A673 (cell line): ENCODE measurements at regions not wholly inside any gene's neighbourhood (a gene's known extent, or its start where the extent isn't known, plus 50 kb on each side); places are given as distances from the start of the nearest gene placed in this dataset.

ENCODE experiments used
- BruUV-seq: library from RNA; stranded (reverse); fragments of 400-500 nt; replicated peaks from 2 replicates; lab custom pipeline; 2021; lab: Mats Ljungman, UMichigan
- CTCF ChIA-PET: fragments of 300-600 bp; sonication (Branson Sonifier 250); formaldehyde crosslinking; loops from one replicate; lab custom pipeline; 2022; ENCODE audit warnings: antibody characterized with exemption; lab: Charles Lee
- POLR2A ChIA-PET: fragments of 300-600 bp; sonication (Branson Sonifier 250); formaldehyde crosslinking; loops from one replicate; lab custom pipeline; 2022; ENCODE audit warnings: antibody characterized with exemption; ENCODE audit not compliant: low non-redundant PET; lab: Charles Lee
- DNase-seq: peaks from one replicate; pipeline ENCODE4 v3.0.0-alpha.2; 2015; ENCODE audit warnings: low spot score
- H3K27ac ChIP-seq: fragments of 200-600 bp; sonication (generic); 2 replicates; pipeline ENCODE4 v1.5.1; 2016; ENCODE audit warnings: mixed run types, low read depth, mild to moderate bottlenecking, mixed read lengths, antibody characterized with exemption, low read length; ENCODE audit not compliant: poor library complexity, severe bottlenecking
- H3K27me3 ChIP-seq: fragments of 200-600 bp; sonication (generic); replicated peaks from 2 replicates; pipeline ENCODE4 v1.6.1; 2017; ENCODE audit warnings: mixed run types, low read depth, mild to moderate bottlenecking, mixed read lengths, antibody characterized with exemption, low read length; ENCODE audit not compliant: insufficient read depth, poor library complexity
- H3K36me3 ChIP-seq: fragments of 200-600 bp; sonication (generic); 2 replicates; pipeline ENCODE4 v1.6.1; 2016; ENCODE audit warnings: mixed run types, mild to moderate bottlenecking, mixed read lengths, antibody characterized with exemption, low read length; ENCODE audit not compliant: insufficient read depth, poor library complexity, severe bottlenecking
- H3K4me1 ChIP-seq: fragments of 200-600 bp; sonication (generic); 2 replicates; pipeline ENCODE4 v1.6.1; 2017; ENCODE audit warnings: mixed run types, mild to moderate bottlenecking, mixed read lengths, antibody characterized with exemption, low read length; ENCODE audit not compliant: insufficient read depth, poor library complexity, severe bottlenecking
- H3K4me3 ChIP-seq: fragments of 200-600 bp; sonication (generic); 2 replicates; pipeline ENCODE4 v1.5.1; 2016; ENCODE audit warnings: low read depth, mixed run types, mild to moderate bottlenecking, mixed read lengths, low read length; ENCODE audit not compliant: poor library complexity, severe bottlenecking
- H3K9me3 ChIP-seq: fragments of 200-600 bp; sonication (generic); 2 replicates; pipeline ENCODE4 v1.6.1; 2016; ENCODE audit warnings: mixed run types, low read depth, mild to moderate bottlenecking, mixed read lengths, antibody characterized with exemption, low read length; ENCODE audit not compliant: poor library complexity, severe bottlenecking
- CTCF ChIP-seq: fragments of 300-800, 200-600 bp; sonication (generic); conservative IDR thresholded peaks from 2 replicates; pipeline ENCODE4 v1.5.1; 2017; ENCODE audit warnings: low read depth, mild to moderate bottlenecking, antibody characterized with exemption, low read length, moderate library complexity, mixed read lengths
- EZH2 ChIP-seq: fragments of 200-600 bp; sonication (generic); IDR thresholded peaks from 2 replicates; pipeline ENCODE4 v1.6.1; 2017; ENCODE audit warnings: borderline replicate concordance, low read depth, mild to moderate bottlenecking, mixed read lengths, antibody characterized with exemption, low read length; ENCODE audit not compliant: poor library complexity, severe bottlenecking
- intact Hi-C: fragments of 100-400 bp; cut with micrococcal nuclease; formaldehyde crosslinking; loops from one replicate; pipeline ENCODE4 v1.10.0; 2022; ENCODE audit not compliant: unreplicated experiment

DNA sequence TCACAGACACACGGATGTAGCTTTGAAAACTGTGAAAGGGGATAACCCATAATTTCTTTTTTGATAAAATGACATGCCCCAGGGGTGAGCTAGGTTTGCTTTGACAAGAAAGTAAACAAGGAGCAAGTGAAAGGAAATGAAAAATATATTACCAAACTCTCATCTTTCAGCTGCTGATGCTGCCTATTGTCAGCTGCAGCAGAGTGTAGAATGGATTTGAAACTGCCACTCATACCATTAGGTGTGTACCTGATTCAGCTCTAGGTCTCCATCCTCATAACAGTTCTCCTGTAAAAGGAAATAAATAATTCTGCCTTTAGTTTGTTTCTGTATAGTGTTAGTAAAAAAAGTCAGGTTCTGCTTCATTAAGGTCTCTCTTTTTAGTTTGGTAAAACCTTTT, 415.1 kb upstream of the MARCKS start:
- no peak for DNase-seq
- BruUV-seq = no TSS peak
- POLR2A ChIA-PET = no interaction called here
- intact Hi-C loops = no loop called here
- CTCF ChIA-PET = no interaction called here
- H3K27me3 ChIP-seq = no peaks in the 10 kb centered on the region
- no peaks in the 10 kb centered on the region for H3K4me1 ChIP-seq
- H3K9me3 ChIP-seq = no peaks in the 10 kb centered on the region
- no peak for TF ChIP-seq EZH2
- no peak overlapping the region for H3K4me3 ChIP-seq
- no peaks in the 10 kb centered on the region for H3K36me3 ChIP-seq
- no peak overlapping the region for H3K27ac ChIP-seq

DNA sequence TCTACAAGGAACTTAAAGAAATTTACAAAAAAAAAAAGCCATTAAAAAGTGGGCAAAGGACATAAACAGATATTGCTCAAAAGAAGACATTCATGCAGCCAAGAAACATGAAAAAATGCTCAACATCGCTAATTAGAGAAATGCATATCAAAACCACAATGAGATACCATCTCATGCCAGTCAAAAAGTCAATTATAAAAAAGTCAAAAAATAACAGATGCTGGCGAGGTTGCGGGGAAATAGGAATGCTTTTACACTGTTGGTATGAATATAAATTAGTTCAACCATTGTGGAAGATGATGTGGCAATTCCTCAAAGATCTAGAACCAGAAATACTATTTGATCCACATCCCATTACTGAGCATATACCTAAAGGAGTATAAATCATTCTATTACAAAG, 411.9 kb upstream of the MARCKS start:
- no peaks in the 10 kb centered on the region for H3K4me1 ChIP-seq
- POLR2A ChIA-PET = no interaction called here
- no peaks in the 10 kb centered on the region for H3K36me3 ChIP-seq
- BruUV-seq = no TSS peak
- CTCF ChIA-PET = no interaction called here
- no peak overlapping the region for H3K27ac ChIP-seq
- no peak for DNase-seq
- TF ChIP-seq CTCF (no peak), EZH2 (no peak)
- intact Hi-C loops = no loop called here
- no peaks in the 10 kb centered on the region for H3K27me3 ChIP-seq
- no peaks in the 10 kb centered on the region for H3K9me3 ChIP-seq
- no peak overlapping the region for H3K4me3 ChIP-seq

- H3K27ac ChIP-seq = no peak overlapping the region
- intact Hi-C loops = no loop called here
- no TSS peak for BruUV-seq
Observed at GRCh38 chr6:113447088-113447831, 409.9 kb upstream of the MARCKS start.

More at GRCh38 chr6:113447088-113447831, 409.9 kb upstream of the MARCKS start:
- DNase-seq = peak; percentile 14
- Histone ChIP-seq H3K27me3 (no peaks in the 10 kb centered on the region), H3K36me3 (no peaks in the 10 kb centered on the region), H3K4me1 (no peaks in the 10 kb centered on the region), H3K4me3 (no peak overlapping the region), H3K9me3 (no peaks in the 10 kb centered on the region)
- TF ChIP-seq CTCF (no peak), EZH2 (no peak)
- ChIA-PET CTCF (no interaction called here), POLR2A (no interaction called here)
